Activated CD8-positive, alpha-beta T cell treated with anti-CD3 and anti-CD28 coated beads, Interleukin-2, amount 10 ng/mL, durations not matched to agents 7 days and 5 days (primary cell): ENCODE measurements at regions not wholly inside any gene's neighbourhood (a gene's known extent, or its start where the extent isn't known, plus 50 kb on each side); places are given as distances from the start of the nearest gene placed in this dataset.
"Not testable (repeated sequence)": the region's sequence is repeated elsewhere in the genome, so short reads cannot be mapped to it uniquely, and the experiment has no call there.

ENCODE experiments used
- ATAC-seq: fragments of 150-1000 bp; cut with Tn5 transposase; one replicate; pipeline ENCODE4 v1.10.0; 2021; ENCODE audit warnings: moderate library complexity
- CTCF ChIA-PET: fragments of 350-600 bp; sonication (Branson Sonifier 250); formaldehyde crosslinking; loops from one replicate; lab custom pipeline; 2021; ENCODE audit warnings: antibody characterized with exemption; lab: Charles Lee
- POLR2A ChIA-PET: fragments of 350-600 bp; sonication (Branson Sonifier 250); formaldehyde crosslinking; loops from one replicate; lab custom pipeline; 2021; ENCODE audit warnings: antibody characterized with exemption; lab: Charles Lee
- DNase-seq: peaks from one replicate; pipeline ENCODE4 v3.0.0-alpha.2; 2020
- H3K27ac Mint-ChIP-seq: one replicate; pipeline ENCODE4 v1.8.0; 2021; ENCODE audit warnings: mild to moderate bottlenecking, mixed read lengths
- H3K27me3 Mint-ChIP-seq: one replicate; pipeline ENCODE4 v1.8.0; 2021; ENCODE audit warnings: low read depth, mixed read lengths
- H3K36me3 Mint-ChIP-seq: one replicate; pipeline ENCODE4 v1.8.0; 2021; ENCODE audit warnings: low read depth, mixed read lengths
- H3K4me1 Mint-ChIP-seq: one replicate; pipeline ENCODE4 v1.8.0; 2021; ENCODE audit warnings: low read depth, mixed read lengths
- H3K4me3 Mint-ChIP-seq: one replicate; pipeline ENCODE4 v1.8.0; 2021; ENCODE audit warnings: mild to moderate bottlenecking, mixed read lengths
- H3K9me3 Mint-ChIP-seq: one replicate; pipeline ENCODE4 v1.8.0; 2022; ENCODE audit warnings: mixed read lengths; ENCODE audit not compliant: insufficient read depth

- CTCF ChIA-PET, H3K27me3 Mint-ChIP-seq, H3K36me3 Mint-ChIP-seq, H3K4me3 Mint-ChIP-seq, H3K4me1 Mint-ChIP-seq, DNase-seq, H3K27ac Mint-ChIP-seq, ATAC-seq, POLR2A ChIA-PET: not testable (repeated sequence)
- H3K9me3 Mint-ChIP-seq = peaks cover 14% of the 10 kb centered on the region
Measured at GRCh38 chr6:9725776-9726175, 689.1 kb downstream of the TFAP2A start.

- Mint-ChIP-seq H3K4me3 (no peak overlapping the region), H3K9me3 (no peaks in the 10 kb centered on the region), H3K4me1 (no peaks in the 10 kb centered on the region), H3K27me3 (no peaks in the 10 kb centered on the region), H3K36me3 (no peaks in the 10 kb centered on the region), H3K27ac (no peak overlapping the region)
- POLR2A ChIA-PET = no interaction called here
- CTCF ChIA-PET = no interaction called here
- ATAC-seq = no peak
- no peak for DNase-seq
Measured at GRCh38 chr6:9717568-9717967, 697.3 kb downstream of the TFAP2A start.

GRCh38 chr6:9711365-9711764, 703.5 kb downstream of the TFAP2A start:
- ChIA-PET POLR2A (no interaction called here), CTCF (no interaction called here)
- ATAC-seq (no peak), DNase-seq (no peak)
- H3K36me3 Mint-ChIP-seq = no peaks in the 10 kb centered on the region
- H3K27ac Mint-ChIP-seq = no peak overlapping the region
- H3K27me3 Mint-ChIP-seq = no peaks in the 10 kb centered on the region
- H3K4me1 Mint-ChIP-seq = no peaks in the 10 kb centered on the region
- H3K4me3 Mint-ChIP-seq = no peak overlapping the region
- no peaks in the 10 kb centered on the region for H3K9me3 Mint-ChIP-seq

- ATAC-seq (no peak), DNase-seq (no peak)
- CTCF ChIA-PET = no interaction called here
- H3K36me3 Mint-ChIP-seq = no peaks in the 10 kb centered on the region
- no peaks in the 10 kb centered on the region for H3K4me1 Mint-ChIP-seq
- no peak overlapping the region for H3K4me3 Mint-ChIP-seq
- POLR2A ChIA-PET = no interaction called here
- H3K27ac Mint-ChIP-seq = no peak overlapping the region
- no peaks in the 10 kb centered on the region for H3K9me3 Mint-ChIP-seq
- H3K27me3 Mint-ChIP-seq = no peaks in the 10 kb centered on the region
Measured at GRCh38 chr6:9710574-9710973, 704.3 kb downstream of the TFAP2A start.

- H3K9me3 Mint-ChIP-seq = no peaks in the 10 kb centered on the region
- no peaks in the 10 kb centered on the region for H3K27me3 Mint-ChIP-seq
- H3K4me3 Mint-ChIP-seq = no peak overlapping the region
- ChIA-PET POLR2A (no interaction called here), CTCF (no interaction called here)
- H3K27ac Mint-ChIP-seq = no peak overlapping the region
- ATAC-seq = no peak
- no peaks in the 10 kb centered on the region for H3K36me3 Mint-ChIP-seq
- no peak for DNase-seq
- no peaks in the 10 kb centered on the region for H3K4me1 Mint-ChIP-seq
Measured at GRCh38 chr6:9708600-9708999, 706.3 kb downstream of the TFAP2A start.

- H3K36me3 Mint-ChIP-seq = no peaks in the 10 kb centered on the region
- no peaks in the 10 kb centered on the region for H3K4me1 Mint-ChIP-seq
- no peak overlapping the region for H3K27ac Mint-ChIP-seq
- no peak for ATAC-seq
- DNase-seq = no peak
- H3K9me3 Mint-ChIP-seq = no peaks in the 10 kb centered on the region
- ChIA-PET CTCF (no interaction called here), POLR2A (no interaction called here)
- H3K27me3 Mint-ChIP-seq = no peaks in the 10 kb centered on the region
- H3K4me3 Mint-ChIP-seq = no peak overlapping the region
Measured at GRCh38 chr6:9704989-9705388, 709.9 kb downstream of the TFAP2A start.

- Mint-ChIP-seq H3K4me3 (no peak overlapping the region), H3K36me3 (no peaks in the 10 kb centered on the region), H3K4me1 (no peaks in the 10 kb centered on the region), H3K27ac (no peak overlapping the region), H3K27me3 (no peaks in the 10 kb centered on the region), H3K9me3 (no peaks in the 10 kb centered on the region)
- ChIA-PET CTCF (no interaction called here), POLR2A (no interaction called here)
- ATAC-seq = no peak
- no peak for DNase-seq
Measured at GRCh38 chr6:9702914-9703313, 712.0 kb downstream of the TFAP2A start.

- no peak for DNase-seq
- H3K4me3 Mint-ChIP-seq = no peak overlapping the region
- H3K36me3 Mint-ChIP-seq = no peaks in the 10 kb centered on the region
- no peaks in the 10 kb centered on the region for H3K9me3 Mint-ChIP-seq
- no peak overlapping the region for H3K27ac Mint-ChIP-seq
- no peaks in the 10 kb centered on the region for H3K4me1 Mint-ChIP-seq
- no peaks in the 10 kb centered on the region for H3K27me3 Mint-ChIP-seq
- POLR2A ChIA-PET = no interaction called here
- CTCF ChIA-PET = no interaction called here
- ATAC-seq = no peak
Measured at GRCh38 chr6:9699888-9700287, 715.0 kb downstream of the TFAP2A start.

GRCh38 chr6:9697263-9697931, 717.5 kb downstream of the TFAP2A start:
- POLR2A ChIA-PET = no interaction called here
- H3K27ac Mint-ChIP-seq = no peak overlapping the region
- peaks cover 5% of the 10 kb centered on the region for H3K9me3 Mint-ChIP-seq
- no peaks in the 10 kb centered on the region for H3K27me3 Mint-ChIP-seq
- DNase-seq (no peak), ATAC-seq (no peak)
- no peaks in the 10 kb centered on the region for H3K36me3 Mint-ChIP-seq
- CTCF ChIA-PET = no interaction called here
- H3K4me1 Mint-ChIP-seq = no peaks in the 10 kb centered on the region
- no peak overlapping the region for H3K4me3 Mint-ChIP-seq

GRCh38 chr6:9690388-9690787, 724.5 kb downstream of the TFAP2A start:
- Mint-ChIP-seq H3K4me1 (no peaks in the 10 kb centered on the region), H3K27me3 (no peaks in the 10 kb centered on the region), H3K4me3 (no peak overlapping the region), H3K9me3 (peaks cover 5% of the 10 kb centered on the region), H3K27ac (no peak overlapping the region), H3K36me3 (no peaks in the 10 kb centered on the region)
- ChIA-PET CTCF (no interaction called here), POLR2A (no interaction called here)
- no peak for ATAC-seq
- no peak for DNase-seq

GRCh38 chr6:9680727-9681126, 734.1 kb downstream of the TFAP2A start:
- POLR2A ChIA-PET, H3K27me3 Mint-ChIP-seq, ATAC-seq, H3K9me3 Mint-ChIP-seq, H3K4me1 Mint-ChIP-seq, CTCF ChIA-PET, H3K4me3 Mint-ChIP-seq, H3K36me3 Mint-ChIP-seq, DNase-seq, H3K27ac Mint-ChIP-seq: not testable (repeated sequence)

GRCh38 chr6:9675122-9675521, 739.8 kb downstream of the TFAP2A start:
- H3K27me3 Mint-ChIP-seq = no peaks in the 10 kb centered on the region
- ChIA-PET CTCF (no interaction called here), POLR2A (no interaction called here)
- H3K9me3 Mint-ChIP-seq = peaks cover 8% of the 10 kb centered on the region
- H3K4me3 Mint-ChIP-seq = no peak overlapping the region
- H3K27ac Mint-ChIP-seq = no peak overlapping the region
- no peaks in the 10 kb centered on the region for H3K36me3 Mint-ChIP-seq
- ATAC-seq = no peak
- DNase-seq = no peak
- no peaks in the 10 kb centered on the region for H3K4me1 Mint-ChIP-seq

GRCh38 chr6:9659848-9660247, 755.0 kb downstream of the TFAP2A start:
- Mint-ChIP-seq H3K4me1 (no peaks in the 10 kb centered on the region), H3K36me3 (no peaks in the 10 kb centered on the region), H3K27me3 (no peaks in the 10 kb centered on the region), H3K27ac (no peak overlapping the region), H3K9me3 (peaks cover 9% of the 10 kb centered on the region), H3K4me3 (no peak overlapping the region)
- no peak for DNase-seq
- CTCF ChIA-PET = no interaction called here
- POLR2A ChIA-PET = no interaction called here
- no peak for ATAC-seq
